HCT116 (cell line): ENCODE measurements at regions not wholly inside any gene's neighbourhood (a gene's known extent, or its start where the extent isn't known, plus 50 kb on each side); places are given as distances from the start of the nearest gene placed in this dataset.

Source experiments
- CTCF ChIP-seq, 3 experiments: fragments of 200-600 bp in 1 of 3; sonication (generic) in 1 of 3; IDR thresholded peaks in 2 of 3; conservative IDR thresholded peaks in 1 of 3; 2 replicates each; pipeline ENCODE4 v1.5.1; 2012 to 2017; ENCODE audit warnings: low read depth in 2 of 3, low read length in 2 of 3, antibody characterized with exemption in 1 of 3, borderline replicate concordance in 1 of 3, control low read depth in 1 of 3, mild to moderate bottlenecking in 1 of 3, mixed read lengths in 1 of 3, mixed run types in 1 of 3, moderate library complexity in 1 of 3; ENCODE audit not compliant: insufficient read depth in 1 of 3
- EZH2 ChIP-seq: fragments of 200-600 bp; sonication (generic); IDR thresholded peaks from 2 replicates; pipeline ENCODE4 v1.6.1; 2017; ENCODE audit warnings: antibody characterized with exemption, mixed run types
- EZH2phosphoT487 ChIP-seq: fragments of 200-600 bp; IDR thresholded peaks from 2 replicates; pipeline ENCODE4 v1.6.1; 2018; ENCODE audit warnings: antibody characterized with exemption, borderline replicate concordance
- FOSL1 ChIP-seq: IDR thresholded peaks from 2 replicates; pipeline ENCODE4 v1.6.1; 2012; ENCODE audit warnings: low read depth
- JUND ChIP-seq: IDR thresholded peaks from 2 replicates; pipeline ENCODE4 v1.6.1; 2012
- POLR2A ChIP-seq: IDR thresholded peaks from 2 replicates; pipeline ENCODE4 v1.7.0; 2011; ENCODE audit warnings: borderline replicate concordance; ENCODE audit not compliant: insufficient read depth, insufficient read length; ENCODE audit errors: extremely low read depth
- POLR2AphosphoS5 ChIP-seq: IDR thresholded peaks from 2 replicates; pipeline ENCODE4 v1.6.1; 2011; ENCODE audit warnings: mild to moderate bottlenecking, low read depth, low read length, moderate library complexity
- SRF ChIP-seq: IDR thresholded peaks from 2 replicates; pipeline ENCODE4 v1.6.1; 2012; ENCODE audit warnings: low read depth
- YY1 ChIP-seq: IDR thresholded peaks from 2 replicates; pipeline ENCODE4 v1.6.1; 2011; ENCODE audit warnings: low read length, low read depth, moderate library complexity, mild to moderate bottlenecking; ENCODE audit not compliant: insufficient replicate concordance; ENCODE audit errors: extremely low read depth
- TF ChIP-seq, protein P1 (sequence below): IDR thresholded peaks from 2 replicates; pipeline ENCODE4 v1.6.1; 2012

GRCh38 chr2:31694444-31694843 lies 113.7 kb upstream of the SRD5A2 start:
- TF ChIP-seq SRF (no peak), EZH2 (no peak), CTCF (IDR thresholded peaks at IDR 0.05 in 2 of 3, conservative IDR thresholded peaks at IDR 0.05 in 1 of 3; ENCODE audit: borderline replicate concordance in 1 of 3, insufficient read depth in 1 of 3, low read depth in 2 of 3, low read length in 2 of 3) (peak; percentile 29 to 52 (median 44); a peak in 4 of 6 replicates), YY1 (no peak), POLR2AphosphoS5 (no peak), FOSL1 (no peak), POLR2A (no peak), EZH2phosphoT487 (no peak), JUND (no peak)
- TF ChIP-seq, protein P1, sequence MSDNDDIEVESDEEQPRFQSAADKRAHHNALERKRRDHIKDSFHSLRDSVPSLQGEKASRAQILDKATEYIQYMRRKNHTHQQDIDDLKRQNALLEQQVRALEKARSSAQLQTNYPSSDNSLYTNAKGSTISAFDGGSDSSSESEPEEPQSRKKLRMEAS = no peak; the same call in 1 of the 2 replicates
